ENCODE measurements at regions not wholly inside any gene's neighbourhood (a gene's known extent, or its start where the extent isn't known, plus 50 kb on each side); places are given as distances from the start of the nearest gene placed in this dataset.

DNA sequence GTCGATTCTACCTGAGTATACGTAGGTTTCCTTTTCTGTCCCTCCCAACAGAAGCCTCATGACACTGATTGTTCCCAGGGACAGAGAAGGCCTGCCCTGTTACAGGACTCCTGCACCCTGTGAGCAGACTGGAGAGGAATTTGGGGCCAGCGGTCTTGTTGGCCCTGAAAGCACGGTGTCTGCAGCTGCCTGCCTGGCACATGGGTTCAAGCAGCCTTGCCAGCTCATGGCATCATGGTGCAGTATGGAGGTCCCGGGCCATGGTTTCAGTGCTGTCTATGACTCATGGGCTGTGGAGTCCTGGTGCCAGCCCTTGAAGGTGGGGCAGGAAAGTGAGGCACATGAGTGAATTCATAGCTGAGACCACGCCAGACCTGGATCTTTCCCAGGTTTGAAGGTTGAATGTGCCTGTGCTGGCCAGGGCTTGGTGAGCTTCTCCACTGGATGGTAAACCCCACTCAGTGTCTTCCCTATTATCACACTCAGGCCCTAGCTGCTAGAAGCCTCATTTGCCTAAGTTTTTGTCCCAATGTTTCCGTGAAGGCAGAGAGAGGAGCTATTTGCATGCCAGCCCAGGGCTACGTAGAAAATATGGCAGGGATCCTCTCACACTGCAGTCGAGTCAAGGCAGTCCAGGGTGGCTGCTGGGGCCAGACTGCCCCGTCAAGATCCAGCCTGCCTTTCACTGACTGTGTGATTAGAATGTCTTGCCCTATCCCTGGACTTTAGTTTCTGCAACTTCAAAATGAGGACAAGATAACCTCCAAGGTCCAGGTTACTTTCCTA lies 277.2 kb upstream of the CCL2 start:
- DNase-seq (ENCODE audit: low read depth), result no peak

DNA sequence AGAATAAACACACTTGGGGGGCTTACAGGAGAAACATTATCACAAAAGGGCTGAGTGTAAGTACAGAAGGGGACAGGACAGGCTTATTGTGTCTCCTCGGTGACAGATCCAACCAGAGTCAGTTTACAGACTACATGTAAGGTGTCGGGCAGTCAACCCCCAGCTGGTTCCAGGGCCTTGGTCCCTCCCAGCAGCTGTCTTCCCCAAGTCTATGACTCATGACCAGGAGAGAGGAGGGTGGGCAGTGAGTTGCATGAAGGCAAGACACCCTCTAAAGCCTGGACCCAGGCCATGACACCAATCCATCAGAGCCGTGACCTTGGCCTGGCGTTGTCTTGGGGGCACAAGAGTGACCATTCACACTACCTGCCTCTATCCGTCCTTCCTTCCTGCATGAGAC lies 276.2 kb upstream of the CCL2 start:
- DNase-seq (ENCODE audit: low read depth), result no peak

DNA sequence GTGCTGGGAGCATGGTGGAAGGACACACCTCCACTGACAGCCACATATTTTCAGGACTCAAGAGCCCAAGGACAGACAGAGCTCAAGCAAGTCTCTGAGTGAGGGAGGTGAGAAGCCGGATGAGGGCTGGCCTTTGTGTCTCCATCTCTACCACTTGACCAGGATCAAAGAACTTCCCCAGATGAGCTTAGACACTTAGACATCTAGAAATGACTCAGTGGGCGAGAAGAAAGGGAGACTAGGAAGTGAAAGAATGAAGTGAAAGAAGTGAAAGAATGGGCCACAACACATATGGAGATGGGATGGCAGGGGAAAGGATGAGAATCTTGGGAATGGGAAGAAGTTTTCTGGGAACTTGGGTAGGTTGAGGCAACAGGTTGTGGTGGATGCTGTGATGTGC lies 274.9 kb upstream of the CCL2 start:
- DNase-seq (ENCODE audit: low read depth), result no peak

DNA sequence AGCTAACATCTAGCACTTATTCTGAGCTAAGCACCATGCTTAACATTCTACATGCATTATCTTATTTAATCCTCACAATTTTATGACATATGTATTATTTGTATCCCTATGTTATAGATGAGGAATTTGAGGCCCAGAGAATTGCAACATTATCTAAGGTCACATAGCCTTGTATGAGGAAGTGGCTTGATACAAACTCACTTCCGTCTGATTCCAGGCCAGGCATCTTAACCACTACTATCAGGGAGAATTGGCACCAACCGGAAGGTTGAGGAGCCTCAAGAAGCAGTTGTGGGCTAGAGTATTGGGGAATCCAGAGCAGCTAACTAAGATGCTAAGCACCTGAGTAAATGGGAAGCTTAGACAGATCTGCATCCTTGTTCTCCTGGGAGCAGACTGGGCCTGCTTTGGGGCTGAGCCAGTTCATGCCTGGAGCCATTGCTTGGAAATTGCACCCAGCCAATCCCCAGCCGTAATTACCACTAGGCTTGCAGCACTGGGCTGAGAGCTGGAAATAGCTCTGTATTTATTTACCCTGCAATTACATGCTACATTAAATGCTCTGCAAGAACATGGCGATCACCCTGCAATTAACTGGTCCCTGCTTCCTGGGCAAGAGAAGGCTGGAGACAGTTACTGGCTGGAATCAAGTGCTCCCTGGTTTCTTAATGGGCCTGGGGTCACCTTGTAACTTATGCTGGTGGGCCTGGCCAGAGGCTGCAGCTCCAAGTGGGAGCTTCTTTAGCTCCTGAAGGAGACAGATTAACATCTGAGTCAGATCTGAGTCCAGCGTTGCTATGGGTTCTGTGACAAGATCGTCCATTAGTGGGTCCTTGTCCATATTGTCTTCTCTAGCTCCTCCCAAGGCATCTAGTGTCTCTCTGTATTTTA lies 273.1 kb upstream of the CCL2 start:
- DNase-seq (ENCODE audit: low read depth), result no peak

DNA sequence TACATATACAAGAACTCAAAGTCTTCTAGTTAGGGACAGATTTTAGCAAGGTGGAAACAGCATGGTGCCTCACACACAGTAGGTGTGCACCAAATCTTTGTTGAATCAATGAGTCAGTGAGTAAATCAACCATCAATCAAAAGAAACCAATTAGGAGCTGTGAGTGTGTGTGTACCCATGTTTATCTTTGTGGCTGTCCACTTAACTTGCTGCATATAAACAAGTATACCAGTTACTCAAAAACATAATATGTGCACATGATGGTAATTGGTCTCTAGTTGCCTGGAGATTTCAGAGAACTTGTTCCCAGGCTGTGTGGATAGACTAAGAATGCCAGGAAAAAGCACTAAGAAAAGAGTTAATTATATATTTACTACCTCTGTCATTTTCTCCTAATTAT lies 272.2 kb upstream of the CCL2 start:
- DNase-seq (ENCODE audit: low read depth), result no peak

DNA sequence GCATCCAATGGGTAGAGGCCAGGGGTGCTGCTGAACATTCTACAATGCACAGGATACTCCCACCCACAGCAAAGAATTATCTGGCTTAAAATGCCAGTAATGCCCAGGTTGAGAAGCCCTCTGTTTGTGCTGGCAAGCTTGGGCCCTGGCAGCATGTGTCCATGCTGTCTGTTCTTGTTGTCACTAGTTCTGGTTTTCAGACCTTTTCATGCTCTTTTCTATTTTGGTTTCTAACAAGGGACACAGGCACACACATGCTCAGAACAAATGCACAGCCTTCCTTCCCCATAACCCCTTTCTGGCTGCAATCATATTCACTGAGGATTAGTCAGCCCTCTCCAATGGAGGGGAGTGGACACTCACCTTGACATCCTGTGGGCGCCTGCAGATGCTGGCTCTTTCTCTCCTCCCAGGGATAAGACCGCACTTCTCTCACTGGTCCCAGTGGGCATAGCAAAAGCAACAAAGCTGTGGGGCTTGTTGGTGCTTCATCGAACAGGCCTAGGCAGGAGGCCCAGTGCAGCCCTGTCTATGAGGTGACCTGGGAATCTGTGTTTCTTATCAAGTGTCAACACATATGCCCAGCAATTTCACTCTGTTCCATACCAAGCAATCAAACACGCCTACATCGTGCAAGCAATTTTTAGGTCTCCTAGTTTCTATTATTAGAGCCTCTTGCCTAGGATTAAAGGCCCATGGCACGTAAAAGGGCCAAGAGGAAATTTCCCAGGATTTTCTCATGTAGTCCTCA lies 271.1 kb upstream of the CCL2 start:
- DNase-seq (ENCODE audit: low read depth), result no peak

DNA sequence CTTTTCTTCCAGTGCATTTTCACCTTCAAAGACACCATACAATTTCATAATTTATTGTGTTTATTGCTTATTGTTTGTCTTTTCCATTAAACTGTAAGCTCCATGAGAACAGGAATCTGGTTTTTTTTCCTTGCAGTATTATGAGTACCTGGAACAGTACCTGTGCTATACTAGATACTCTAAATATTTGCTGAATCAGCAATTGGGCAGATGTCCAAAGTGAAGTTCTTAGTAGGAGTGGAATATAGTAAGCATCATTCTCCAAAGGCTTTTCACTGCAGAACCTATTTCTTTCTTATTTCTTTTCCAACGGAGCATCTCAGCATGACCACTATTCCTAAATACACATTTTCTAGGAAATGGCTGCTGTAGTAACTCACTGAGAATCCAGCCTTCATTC lies 269.0 kb upstream of the CCL2 start:
- DNase-seq (ENCODE audit: low read depth), result no peak

DNA sequence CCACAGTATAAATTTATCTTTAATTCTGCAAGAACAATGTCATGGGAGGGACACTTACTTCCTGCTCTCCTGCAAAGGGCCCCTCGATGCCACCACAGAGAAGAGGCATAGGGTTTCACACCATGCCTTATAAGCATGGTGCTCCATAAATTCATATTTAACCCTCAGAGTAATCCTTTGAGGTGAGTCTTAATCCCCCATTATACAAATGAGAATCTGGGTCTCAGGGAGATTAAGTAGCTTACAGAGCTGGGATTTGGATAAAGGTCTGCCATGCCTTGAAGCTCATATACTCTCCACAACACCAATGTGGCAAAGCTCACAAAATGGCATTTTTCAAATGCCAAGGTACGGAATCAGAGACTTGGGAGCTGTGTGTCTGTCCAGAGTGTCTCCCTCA lies 268.5 kb upstream of the CCL2 start:
- DNase-seq (ENCODE audit: low read depth), result no peak

DNA sequence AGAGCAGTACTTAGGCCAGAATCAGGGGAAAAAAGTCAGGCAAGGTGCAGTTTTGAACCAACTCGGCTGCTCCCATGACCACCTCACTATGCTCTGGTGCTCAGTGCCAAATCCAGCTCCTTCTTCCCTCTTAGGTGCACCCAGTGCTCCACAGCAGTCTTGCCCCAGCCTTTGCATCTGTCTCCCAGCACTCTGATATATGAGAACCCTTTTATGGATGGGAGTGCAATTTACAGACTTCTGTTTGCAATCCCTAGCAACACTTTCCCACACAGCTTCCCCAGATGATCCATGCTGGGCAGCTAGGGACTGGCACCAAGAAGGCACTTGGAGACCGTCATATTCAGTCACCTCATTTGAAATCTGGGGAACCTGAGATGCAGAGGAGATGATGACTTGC lies 267.9 kb upstream of the CCL2 start:
- DNase-seq (ENCODE audit: low read depth), result no peak

DNA sequence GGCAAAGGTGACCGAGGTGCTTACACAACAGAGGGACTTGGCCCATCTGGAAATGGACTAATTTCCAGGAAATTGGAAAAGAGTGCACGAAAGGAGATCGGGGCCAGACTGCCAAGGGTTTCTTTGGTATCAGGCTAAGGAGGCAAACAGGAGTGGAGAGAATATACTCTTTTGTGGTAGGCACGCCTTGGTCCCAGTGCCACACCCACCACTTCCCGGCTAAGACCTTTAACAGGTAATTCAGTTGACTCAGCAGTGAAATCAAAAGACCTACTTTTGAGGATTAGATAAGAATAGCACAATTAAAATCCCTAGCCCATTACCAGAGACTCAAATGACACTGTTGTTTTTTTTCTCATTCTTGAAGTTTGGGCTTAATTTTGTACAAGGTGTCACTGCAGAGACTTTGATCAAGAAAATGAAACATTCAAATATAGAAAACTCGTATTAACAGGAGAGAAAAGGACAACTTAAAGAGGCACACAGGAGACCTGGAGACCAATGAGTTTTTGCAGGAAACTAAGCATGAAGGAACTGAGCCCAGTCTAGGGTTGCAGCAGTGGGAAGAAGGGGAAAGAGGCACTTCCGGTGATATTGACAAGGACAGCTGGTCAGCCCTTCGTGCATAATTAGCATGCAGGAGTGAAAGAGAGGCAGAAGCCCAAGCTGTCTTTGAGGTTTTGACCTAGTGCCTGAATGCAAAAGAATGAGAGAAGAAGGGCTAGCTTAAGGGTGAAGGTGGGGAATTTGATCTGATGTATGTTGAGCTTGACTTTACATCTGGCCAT lies 265.5 kb upstream of the CCL2 start:
- DNase-seq (ENCODE audit: low read depth), result no peak

DNA sequence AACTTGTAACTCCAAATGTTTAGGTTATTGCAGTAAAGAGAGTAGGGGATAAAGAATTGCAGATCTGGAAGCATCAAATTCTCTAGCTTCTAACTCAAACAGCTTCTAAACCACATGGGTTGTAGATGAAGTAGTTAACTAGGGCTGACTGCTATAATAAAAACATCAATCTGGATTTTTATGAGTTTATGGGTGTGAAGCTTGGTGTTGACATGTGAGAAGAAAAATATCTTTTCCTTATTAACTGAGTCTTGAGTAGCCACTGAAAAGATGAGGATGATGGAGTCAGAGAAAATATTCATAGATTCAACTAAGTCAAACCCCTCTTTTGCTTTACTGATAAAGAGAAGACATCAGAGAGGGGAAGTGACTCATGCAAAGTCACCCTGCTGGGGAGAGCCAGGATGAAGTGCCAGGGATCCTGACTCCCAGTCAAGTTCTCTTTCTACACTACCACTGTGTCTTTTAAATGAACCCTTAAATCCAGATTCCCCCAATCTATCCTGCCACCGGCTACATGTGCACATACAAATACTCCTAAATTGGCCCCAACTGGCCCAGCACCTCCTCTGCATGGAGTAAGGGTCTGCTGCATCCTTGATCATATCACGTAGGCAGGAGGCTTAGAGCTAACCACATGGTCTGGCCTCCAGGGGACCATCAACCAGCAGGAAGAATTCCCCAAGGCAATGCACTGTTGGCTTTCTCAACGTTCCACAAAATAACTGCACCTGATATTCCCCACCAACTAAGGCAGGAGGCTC lies 264.0 kb upstream of the CCL2 start:
- no peak for DNase-seq (ENCODE audit: low read depth)

DNA sequence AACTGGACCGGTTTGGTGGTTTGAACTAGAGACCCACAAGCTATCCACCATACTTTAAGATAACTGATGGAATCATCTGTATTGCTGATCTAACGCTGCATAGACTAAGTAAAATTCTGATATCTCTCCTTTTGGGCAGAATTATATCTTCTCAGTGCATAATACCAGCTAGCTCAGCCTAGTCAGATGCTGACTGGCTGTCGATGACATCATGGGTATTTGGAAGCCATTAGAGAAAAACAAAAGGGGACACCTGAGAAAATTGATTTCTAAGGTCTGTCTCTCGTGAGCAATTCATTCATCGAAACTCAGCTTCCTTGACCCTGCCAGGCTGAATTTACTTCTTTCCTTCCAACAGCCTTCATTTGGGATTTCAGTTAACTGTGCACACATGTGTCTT lies 263.0 kb upstream of the CCL2 start:
- DNase-seq (ENCODE audit: low read depth), result no peak

DNA sequence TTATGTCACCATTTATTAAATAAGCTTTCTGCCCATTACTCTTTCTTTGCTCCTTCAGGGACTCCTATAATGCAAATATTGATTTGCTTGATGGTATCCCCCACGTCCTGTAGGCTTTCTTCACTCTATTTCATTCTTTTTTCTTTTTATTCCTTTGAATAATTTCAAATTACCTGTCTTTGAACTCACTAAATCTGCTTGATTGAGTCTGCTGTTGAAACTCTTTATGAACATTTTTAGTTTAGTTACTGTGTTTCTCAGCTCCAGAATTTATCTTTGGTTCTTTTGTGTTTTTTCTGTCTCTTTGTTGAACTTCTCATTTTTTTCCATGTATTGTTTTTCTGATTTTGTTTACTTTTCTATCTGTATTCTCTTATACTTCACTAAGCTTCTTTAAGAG lies 254.4 kb upstream of the CCL2 start:
- no peak for DNase-seq (ENCODE audit: low read depth)

DNA sequence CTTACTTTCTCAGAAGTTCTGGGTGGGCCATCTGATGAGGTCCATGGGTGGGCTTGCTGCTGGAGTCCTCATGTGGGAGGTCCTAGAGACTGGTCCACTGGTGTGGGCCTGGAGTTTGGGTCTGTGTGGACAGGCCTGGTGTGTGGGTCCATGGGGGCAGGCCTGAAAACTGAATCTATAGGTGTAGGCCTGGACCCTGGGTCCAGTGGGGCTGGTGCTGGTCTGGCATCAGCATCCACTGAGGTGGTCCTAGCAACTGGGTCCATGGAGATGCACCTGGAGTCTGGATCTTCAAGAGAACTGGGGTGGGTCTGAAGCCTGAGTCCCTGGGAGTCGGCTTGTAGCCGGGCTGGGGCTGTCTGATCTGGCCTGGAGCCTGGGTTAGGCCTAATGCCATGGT lies 253.8 kb upstream of the CCL2 start:
- no peak for DNase-seq (ENCODE audit: low read depth)

DNA sequence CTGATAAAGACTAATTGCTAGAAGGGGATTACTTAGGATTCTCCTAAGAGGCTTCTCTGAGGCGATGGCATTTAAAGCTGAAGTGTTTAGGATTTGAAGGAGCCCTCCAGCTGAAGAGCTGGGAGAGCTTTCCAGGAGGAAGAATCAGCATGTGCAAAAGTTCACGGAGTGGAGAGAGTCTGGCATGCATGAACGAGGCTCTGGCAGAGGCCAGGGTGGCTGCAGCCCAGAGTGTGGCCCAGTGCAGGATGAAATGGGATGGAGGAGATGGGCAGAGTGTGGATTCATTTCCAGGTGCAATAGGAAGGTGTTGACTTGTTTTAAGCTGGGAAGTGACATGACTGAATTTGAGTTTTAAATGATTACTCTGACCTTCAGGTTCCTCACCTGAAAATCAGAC lies 249.0 kb upstream of the CCL2 start:
- DNase-seq (ENCODE audit: low read depth), result no peak

DNA sequence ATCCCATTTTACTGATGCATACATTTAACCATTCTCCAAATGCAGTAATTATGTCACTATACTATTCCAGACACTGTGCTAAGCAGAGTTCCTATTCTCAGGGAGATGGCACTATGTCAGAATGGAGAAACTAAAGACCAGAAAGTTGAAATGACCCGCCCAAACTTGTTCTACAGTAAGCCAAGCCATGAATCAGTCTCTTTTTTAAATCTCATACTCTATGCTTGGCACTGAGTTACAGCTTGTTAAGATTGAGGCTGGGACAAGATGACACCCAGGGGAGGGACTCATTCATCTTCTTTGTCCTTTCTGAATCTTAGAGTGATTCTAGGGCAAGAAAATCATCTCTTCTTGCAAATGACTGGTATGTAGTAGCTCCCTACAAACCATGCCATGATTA lies 247.0 kb upstream of the CCL2 start:
- DNase-seq (ENCODE audit: low read depth), result no peak

DNA sequence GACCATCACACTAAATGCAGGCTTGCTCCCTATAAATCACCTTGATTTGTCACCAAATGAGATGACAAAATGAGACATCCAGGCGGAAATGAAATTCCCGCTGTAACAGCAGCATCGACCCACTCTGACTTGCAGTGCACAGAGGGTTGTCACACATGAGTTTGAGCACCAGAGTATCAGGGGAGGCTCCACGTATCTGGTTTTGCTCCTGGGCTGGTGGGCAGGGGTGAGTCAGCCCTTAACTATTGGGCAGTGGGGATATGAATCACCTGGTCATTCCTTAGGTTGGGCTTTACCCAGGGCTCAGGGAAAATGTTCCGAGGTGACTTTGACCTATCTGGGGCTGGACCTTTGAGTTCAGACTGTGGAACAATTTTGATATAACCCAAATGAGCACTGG lies 245.2 kb upstream of the CCL2 start:
- DNase-seq (ENCODE audit: low read depth), result no peak

DNA sequence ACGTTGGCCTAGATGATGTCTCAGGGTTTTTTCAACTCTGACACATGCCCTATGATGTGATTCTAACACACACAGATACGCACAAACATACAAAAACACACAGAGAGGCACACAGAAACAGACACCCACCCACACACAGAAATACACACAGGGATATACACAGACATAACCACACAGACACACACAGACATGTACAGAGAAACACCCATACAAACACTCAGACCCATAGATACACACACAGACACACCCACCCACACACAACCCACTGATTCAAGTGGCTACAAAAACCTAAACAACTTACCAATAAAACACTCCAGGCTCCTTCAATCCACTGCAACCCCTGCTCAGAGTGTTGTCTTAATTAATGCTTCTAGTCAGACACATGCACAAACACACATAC lies 244.6 kb upstream of the CCL2 start:
- DNase-seq (ENCODE audit: low read depth), result no peak

DNA sequence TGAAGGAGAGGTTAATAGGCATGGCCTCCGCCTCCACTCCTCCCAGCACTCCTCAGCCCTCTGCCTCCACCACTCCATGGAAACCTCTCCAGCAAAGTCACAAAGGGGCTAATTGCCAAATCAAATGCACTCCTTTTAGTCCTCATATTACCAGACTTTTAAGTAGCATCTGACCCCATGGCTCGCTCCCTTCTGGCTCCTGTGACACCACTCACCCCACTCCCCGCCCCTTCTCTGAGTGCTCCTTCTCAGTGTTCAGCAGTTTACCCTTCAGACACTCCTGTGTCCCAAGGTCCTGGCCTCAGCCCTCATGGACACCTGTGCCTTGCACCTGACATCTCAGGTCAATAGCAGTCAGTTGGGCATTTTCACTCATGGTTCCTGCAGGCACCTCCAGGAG lies 243.5 kb upstream of the CCL2 start:
- no peak for DNase-seq (ENCODE audit: low read depth)

DNA sequence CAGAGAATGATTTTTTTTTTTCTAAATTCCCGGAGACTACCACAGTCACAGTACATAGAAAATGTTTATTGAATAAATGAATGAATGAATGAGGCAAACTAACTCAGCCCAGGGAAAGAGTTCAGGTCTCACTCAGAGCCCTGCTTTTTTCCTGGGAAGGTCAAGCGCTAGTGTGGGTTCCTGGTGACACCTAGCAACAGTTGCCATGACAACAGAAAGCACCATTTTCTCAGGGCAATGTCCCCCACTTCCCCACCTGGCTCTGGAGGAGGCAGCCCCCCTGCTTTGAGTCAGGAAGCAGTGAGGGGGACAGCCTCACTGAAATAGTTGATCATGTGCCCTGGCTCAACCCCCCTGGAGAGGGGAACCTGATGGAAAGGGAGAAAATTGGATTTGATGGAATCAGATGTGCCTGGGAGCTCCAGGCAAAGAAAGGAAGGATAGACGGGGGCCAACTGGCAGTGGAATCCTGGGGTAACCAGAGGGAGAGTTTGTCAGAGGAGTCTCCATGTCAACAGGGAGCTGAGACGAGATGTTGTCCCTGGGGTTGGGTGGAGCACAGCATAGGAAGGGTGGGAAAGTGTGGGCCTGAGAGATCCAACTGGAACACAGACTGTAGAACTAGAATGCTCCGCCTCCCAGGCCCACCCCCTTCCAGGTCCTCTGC lies 242.2 kb upstream of the CCL2 start:
- DNase-seq (ENCODE audit: low read depth), result no peak

DNA sequence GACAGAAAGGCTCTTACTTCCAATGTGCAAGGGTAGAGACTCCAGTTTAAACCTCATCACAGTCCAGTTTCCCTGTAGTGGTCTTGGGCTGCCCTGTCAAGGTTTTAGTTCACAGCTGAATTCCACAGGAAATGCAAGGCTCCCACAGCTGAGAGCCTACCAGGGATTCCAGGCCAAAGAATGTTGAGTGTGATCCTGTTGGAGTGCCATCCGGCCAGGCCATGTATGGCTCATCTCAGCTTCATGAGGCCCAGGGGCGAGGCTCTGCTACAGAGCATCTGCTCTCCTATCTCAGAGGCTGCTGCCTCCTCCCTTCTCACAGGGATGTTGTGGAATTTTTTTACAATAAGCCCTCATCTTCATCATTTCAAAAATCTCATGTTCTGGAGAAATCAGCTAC lies 239.8 kb upstream of the CCL2 start:
- DNase-seq (ENCODE audit: low read depth), result no peak

All from amniotic epithelial cell (primary cell).